GM21576 (cell line): ENCODE measurements at regions not wholly inside any gene's neighbourhood (a gene's known extent, or its start where the extent isn't known, plus 50 kb on each side); places are given as distances from the start of the nearest gene placed in this dataset.

Experiments
- ATAC-seq: cut with Tn5 transposase; IDR thresholded peaks from one replicate; pipeline ENCODE4 v1.9.1; 2021; ENCODE audit warnings: mild to moderate bottlenecking, moderate library complexity; ENCODE audit not compliant: unreplicated experiment

- no peak for ATAC-seq
Measured at GRCh38 chr2:66930339-66931220, 466.6 kb upstream of the ETAA1 start.

- no peak for ATAC-seq
Measured at GRCh38 chr2:66938471-66938967, 458.6 kb upstream of the ETAA1 start.

GRCh38 chr2:66940080-66940479 is 457.1 kb upstream of the ETAA1 start:
- no peak for ATAC-seq

- no peak for ATAC-seq
Measured at GRCh38 chr2:66948234-66948633, 448.9 kb upstream of the ETAA1 start.

- no peak for ATAC-seq
Measured at GRCh38 chr2:66957198-66957597, 439.9 kb upstream of the ETAA1 start.

- no peak for ATAC-seq
Measured at GRCh38 chr2:66957677-66958076, 439.5 kb upstream of the ETAA1 start.

GRCh38 chr2:66960161-66960560 is 437.0 kb upstream of the ETAA1 start:
- no peak for ATAC-seq

- ATAC-seq: no peak
Measured at GRCh38 chr2:66962716-66963115, 434.4 kb upstream of the ETAA1 start.

- no peak for ATAC-seq
Measured at GRCh38 chr2:66966631-66967030, 430.5 kb upstream of the ETAA1 start.

GRCh38 chr2:66968946-66969345 is 428.2 kb upstream of the ETAA1 start:
- ATAC-seq: no peak

GRCh38 chr2:66981074-66981473 is 416.1 kb upstream of the ETAA1 start:
- ATAC-seq: no peak

- no peak for ATAC-seq
Measured at GRCh38 chr2:66982766-66983165, 414.4 kb upstream of the ETAA1 start.

- no peak for ATAC-seq
Measured at GRCh38 chr2:66984864-66985263, 412.3 kb upstream of the ETAA1 start.

- ATAC-seq: no peak
Measured at GRCh38 chr2:66985906-66986305, 411.2 kb upstream of the ETAA1 start.

- no peak for ATAC-seq
Measured at GRCh38 chr2:66987733-66988132, 409.4 kb upstream of the ETAA1 start.

GRCh38 chr2:66994654-66995053 is 402.5 kb upstream of the ETAA1 start:
- ATAC-seq: no peak

- no peak for ATAC-seq
Measured at GRCh38 chr2:66995636-66996035, 401.5 kb upstream of the ETAA1 start.

- ATAC-seq: no peak
Measured at GRCh38 chr2:67002618-67003371, 394.3 kb upstream of the ETAA1 start.

GRCh38 chr2:67006373-67006960 is 390.7 kb upstream of the ETAA1 start:
- ATAC-seq: no peak

- ATAC-seq: no peak
Measured at GRCh38 chr2:67008155-67008554, 389.0 kb upstream of the ETAA1 start.

- ATAC-seq: no peak
Measured at GRCh38 chr2:67012165-67012564, 385.0 kb upstream of the ETAA1 start.

- no peak for ATAC-seq
Measured at GRCh38 chr2:67013821-67014220, 383.3 kb upstream of the ETAA1 start.
